RWPE1 (cell line): ENCODE measurements at regions not wholly inside any gene's neighbourhood (a gene's known extent, or its start where the extent isn't known, plus 50 kb on each side); places are given as distances from the start of the nearest gene placed in this dataset.
A peak's percentile ranks its signal among the peaks of the same experiment; 100 is the strongest.

ENCODE experiments used
- CTCF ChIA-PET: fragments of 350-600 bp; sonication (Branson Sonifier 250); formaldehyde crosslinking; extraction: SDS; loops from one replicate; lab custom pipeline; 2021; lab: Yijun Ruan, JAX
- POLR2A ChIA-PET: fragments of 400-600 bp; formaldehyde crosslinking; extraction: SDS; loops from one replicate; lab custom pipeline; 2020; ENCODE audit warnings: antibody characterized with exemption; ENCODE audit not compliant: low non-redundant PET; lab: Yijun Ruan, JAX
- DNase-seq: peaks from one replicate; pipeline ENCODE4 v3.0.0; 2012; ENCODE audit warnings: low spot score
- H3K27ac ChIP-seq: fragments of 450-650 bp; 2 replicates; pipeline ENCODE4 v1.5.1; 2017
- TF ChIP-seq, protein P1 (sequence below): fragments of 450-650 bp; conservative IDR thresholded peaks from 2 replicates; pipeline ENCODE4 v1.5.1; 2017; ENCODE audit warnings: low read depth, mild to moderate bottlenecking

DNA sequence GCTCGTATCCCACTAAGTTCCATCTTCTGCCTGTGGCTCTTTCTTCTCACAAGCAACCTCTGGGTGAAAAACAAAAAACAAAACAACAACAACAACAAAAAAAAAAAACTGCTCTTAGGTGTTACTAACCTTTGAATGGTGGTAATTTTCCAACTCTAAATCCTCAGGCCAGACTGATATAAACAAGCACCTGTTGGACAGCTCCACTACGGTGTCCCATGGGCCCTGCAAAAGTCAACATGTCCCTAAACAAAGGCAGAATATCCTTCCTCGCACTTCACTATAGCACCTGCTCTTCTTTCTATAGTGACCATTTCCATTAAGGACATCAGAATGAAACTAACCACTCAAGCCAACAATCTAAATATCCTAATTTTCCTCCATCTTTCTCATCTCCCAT is 54.6 kb upstream of the PARM1 start:
- ChIA-PET POLR2A (no interaction called here), CTCF (no interaction called here)
- no peak for DNase-seq
- H3K27ac ChIP-seq: no peak overlapping the region
- TF ChIP-seq, protein P1, sequence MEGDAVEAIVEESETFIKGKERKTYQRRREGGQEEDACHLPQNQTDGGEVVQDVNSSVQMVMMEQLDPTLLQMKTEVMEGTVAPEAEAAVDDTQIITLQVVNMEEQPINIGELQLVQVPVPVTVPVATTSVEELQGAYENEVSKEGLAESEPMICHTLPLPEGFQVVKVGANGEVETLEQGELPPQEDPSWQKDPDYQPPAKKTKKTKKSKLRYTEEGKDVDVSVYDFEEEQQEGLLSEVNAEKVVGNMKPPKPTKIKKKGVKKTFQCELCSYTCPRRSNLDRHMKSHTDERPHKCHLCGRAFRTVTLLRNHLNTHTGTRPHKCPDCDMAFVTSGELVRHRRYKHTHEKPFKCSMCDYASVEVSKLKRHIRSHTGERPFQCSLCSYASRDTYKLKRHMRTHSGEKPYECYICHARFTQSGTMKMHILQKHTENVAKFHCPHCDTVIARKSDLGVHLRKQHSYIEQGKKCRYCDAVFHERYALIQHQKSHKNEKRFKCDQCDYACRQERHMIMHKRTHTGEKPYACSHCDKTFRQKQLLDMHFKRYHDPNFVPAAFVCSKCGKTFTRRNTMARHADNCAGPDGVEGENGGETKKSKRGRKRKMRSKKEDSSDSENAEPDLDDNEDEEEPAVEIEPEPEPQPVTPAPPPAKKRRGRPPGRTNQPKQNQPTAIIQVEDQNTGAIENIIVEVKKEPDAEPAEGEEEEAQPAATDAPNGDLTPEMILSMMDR: no peak

GRCh38 chr4:74875451-74875850 is 57.5 kb upstream of the PARM1 start:
- no peak overlapping the region for H3K27ac ChIP-seq
- DNase-seq: no peak
- TF ChIP-seq, protein P1: no peak
- CTCF ChIA-PET: interaction anchor here (0.5 to 2.8 kb wide), 4 partner anchors 9 to 974 kb away, joined by 3 to 12 read pairs (median 3); no protein-coding TSS in a partner anchor
- POLR2A ChIA-PET: no interaction called here

DNA sequence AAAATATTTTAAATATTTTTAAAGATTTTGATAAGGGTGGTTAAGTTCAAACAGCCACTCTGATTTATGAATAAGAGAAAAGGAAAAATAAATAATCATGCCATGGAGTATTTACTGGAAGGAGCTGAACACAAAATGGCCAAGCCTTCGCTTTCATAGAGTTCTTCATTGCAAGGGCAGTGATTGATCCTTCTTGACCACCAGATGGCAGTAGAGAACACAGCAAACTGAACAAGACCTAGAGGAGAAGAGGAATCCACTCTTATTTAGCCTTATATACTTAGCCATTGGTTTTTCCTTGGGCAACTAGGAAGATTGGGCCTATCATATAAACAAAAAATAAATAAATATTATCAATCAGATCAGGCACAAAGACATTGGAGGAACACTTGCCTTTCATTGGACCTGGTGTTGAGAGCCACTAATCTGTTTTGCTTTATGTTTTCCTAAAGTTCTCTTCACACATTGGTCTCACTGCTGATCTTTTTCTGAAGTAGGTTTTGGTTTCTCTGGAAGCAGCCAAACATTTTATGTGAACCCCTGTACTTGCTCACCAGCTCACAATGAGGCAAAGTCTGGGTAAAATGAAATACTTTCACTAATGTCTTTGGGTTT is 58.1 kb upstream of the PARM1 start:
- ChIA-PET CTCF (interaction anchor here (0.5 to 2.8 kb wide), 11 partner anchors 9 to 975 kb away, joined by 3 to 12 read pairs (median 3); no protein-coding TSS in a partner anchor), POLR2A (no interaction called here)
- TF ChIP-seq, protein P1: peak; percentile 88
- H3K27ac ChIP-seq: no peak overlapping the region
- DNase-seq: peak; percentile 51

DNA sequence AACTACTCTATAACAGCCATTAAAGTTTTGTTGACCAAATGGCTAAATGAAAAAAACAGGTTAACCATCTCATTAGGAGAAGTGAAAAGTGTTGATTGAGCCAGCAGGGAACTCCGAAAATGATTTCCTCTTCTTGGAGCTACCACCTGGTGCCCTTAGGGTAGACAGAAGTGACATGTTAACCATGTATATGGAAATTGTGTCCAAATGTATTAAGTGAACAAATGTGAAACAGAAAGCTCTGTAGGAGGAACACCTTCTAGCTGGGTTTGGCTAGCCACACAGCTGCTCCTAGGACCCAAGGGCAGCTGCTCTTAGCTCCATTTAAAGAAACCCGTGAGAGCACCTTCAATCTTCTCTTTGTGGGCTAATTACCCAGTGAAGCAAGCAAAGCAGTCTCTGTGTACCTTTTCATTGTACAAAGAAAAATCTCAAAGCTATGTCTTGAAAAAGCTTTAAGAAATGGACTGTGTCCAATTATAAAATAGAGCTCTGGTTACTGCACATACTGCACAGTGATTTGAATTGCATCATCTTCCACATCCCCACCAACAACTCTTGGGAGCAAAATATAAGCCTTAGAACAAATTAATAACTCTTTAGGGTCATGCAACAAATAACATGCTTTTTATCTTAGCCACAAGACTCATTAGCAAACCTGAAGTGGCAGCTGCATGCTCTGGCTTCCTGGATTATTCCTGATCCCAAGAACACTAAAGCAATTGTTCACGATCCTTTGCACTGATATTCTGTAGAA is 59.2 kb upstream of the PARM1 start:
- POLR2A ChIA-PET: no interaction called here
- TF ChIP-seq, protein P1: no peak
- no peak overlapping the region for H3K27ac ChIP-seq
- CTCF ChIA-PET: interaction anchor here (0.6 to 2.8 kb wide), 3 partner anchors 12 to 80 kb away, joined by 3 to 12 read pairs (median 3); no protein-coding TSS in a partner anchor
- DNase-seq: no peak

DNA sequence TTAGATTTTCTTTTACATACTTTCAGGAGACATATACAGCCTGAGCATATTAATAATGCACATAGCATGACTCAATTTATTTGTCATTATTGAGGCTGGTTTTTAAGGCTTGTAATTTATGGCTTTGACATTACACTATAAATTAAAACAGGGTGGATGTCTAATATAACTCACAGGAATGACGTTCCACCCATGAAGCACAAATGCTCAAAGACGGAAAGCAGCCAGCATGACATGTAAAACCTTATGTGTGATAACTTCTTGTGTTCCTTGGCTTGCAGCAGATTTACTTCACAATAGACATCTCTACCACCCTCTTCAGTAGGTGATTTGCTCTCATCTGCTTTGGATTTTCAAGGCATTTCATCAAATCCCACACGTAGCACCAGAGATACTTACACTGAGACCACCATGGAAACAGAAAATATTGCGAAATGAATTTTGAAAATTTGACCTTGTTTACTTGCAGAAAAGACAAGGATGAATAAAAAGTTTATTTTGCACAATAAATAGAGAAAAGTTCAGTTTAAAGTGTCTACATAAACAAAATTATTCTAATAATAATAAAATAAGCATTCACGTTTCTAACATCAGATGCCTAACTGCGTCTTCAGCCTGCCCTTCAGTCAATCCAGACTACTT is 64.7 kb upstream of the BTC start:
- CTCF ChIA-PET: no interaction called here
- no peak for DNase-seq
- no peak overlapping the region for H3K27ac ChIP-seq
- TF ChIP-seq, protein P1: no peak
- POLR2A ChIA-PET: no interaction called here

DNA sequence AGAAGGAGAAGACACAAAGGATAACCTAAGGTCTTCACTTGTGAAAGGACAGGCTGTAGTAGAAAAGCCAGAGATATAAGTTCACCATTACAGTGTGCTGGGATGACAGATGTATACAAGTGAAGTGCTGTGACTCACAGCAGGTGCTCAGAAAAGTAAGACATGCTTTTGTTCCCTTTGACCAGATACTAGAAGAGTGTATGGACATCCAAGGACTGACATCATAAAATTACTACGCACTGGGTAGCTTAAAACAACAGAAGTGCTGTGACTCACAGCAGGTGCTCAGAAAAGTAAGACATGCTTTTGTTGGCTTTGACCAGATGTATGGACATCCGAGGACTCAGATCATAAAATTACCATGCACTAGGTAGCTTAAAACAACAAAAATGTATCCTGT is 61.6 kb upstream of the BTC start:
- no peak for DNase-seq
- CTCF ChIA-PET: no interaction called here
- H3K27ac ChIP-seq: no peak overlapping the region
- TF ChIP-seq, protein P1: no peak
- POLR2A ChIA-PET: no interaction called here
